GM19023 (cell line): ENCODE measurements at regions not wholly inside any gene's neighbourhood (a gene's known extent, or its start where the extent isn't known, plus 50 kb on each side); places are given as distances from the start of the nearest gene placed in this dataset.

Experiments
- ATAC-seq: cut with Tn5 transposase; IDR thresholded peaks from one replicate; pipeline ENCODE4 v1.9.1; 2021; ENCODE audit warnings: mild to moderate bottlenecking, moderate library complexity; ENCODE audit not compliant: unreplicated experiment

DNA sequence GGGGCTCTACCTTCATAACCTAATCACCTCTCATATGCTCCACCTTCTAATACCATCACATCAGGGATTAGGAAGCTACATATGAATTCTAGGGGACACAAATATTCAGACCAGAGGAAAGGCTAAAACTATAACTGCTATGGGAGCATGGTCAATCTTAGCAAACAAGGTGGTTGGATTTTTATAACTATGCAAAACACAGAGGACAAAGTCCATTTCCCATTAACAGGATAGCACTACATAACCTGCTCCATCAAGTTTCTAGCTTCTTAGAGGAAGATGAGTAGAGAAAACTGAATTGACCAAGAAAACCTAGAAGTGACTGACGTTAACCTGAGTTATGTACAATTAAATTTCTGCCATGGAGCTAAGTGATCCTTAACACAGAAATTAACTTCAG lies 398.6 kb downstream of the TBL1XR1 start:
- ATAC-seq, result no peak

DNA sequence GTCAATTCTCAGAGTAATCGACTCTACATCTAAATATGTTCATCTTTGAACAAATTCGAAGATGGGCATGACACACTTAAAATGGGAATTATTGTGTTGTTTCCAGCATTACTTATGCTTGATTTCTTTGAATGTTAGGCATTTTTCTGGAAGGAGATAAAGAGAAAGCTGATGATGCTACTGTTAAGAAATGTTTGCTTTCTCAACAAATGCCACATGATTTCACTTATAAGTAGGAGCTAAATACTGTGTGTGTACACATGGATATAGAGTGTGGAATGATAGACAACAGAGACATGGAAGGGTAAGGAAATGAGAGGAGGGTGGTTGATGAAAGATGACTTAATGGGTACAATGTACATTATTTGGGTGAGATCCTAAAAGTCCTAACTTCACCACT lies 400.9 kb downstream of the TBL1XR1 start:
- no peak for ATAC-seq

DNA sequence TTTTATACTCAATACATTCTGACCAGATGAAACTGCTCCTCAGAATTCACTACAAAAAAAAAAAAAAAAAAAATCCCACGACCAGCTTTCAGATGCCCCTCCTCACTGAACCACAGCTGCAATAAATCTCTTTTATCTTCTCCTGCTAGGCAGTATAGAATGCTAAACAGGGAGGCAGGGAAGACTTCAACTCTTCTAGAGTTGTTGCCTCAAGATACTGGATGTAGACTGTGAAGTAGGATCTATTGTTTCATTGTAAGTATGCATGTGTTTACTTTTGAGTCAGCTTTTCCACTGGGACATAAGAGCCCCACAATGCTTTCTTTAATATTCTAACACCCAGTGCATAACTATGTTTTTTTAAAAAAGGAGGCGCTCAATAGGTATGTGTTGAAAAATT lies 401.4 kb downstream of the TBL1XR1 start:
- ATAC-seq, result no peak

DNA sequence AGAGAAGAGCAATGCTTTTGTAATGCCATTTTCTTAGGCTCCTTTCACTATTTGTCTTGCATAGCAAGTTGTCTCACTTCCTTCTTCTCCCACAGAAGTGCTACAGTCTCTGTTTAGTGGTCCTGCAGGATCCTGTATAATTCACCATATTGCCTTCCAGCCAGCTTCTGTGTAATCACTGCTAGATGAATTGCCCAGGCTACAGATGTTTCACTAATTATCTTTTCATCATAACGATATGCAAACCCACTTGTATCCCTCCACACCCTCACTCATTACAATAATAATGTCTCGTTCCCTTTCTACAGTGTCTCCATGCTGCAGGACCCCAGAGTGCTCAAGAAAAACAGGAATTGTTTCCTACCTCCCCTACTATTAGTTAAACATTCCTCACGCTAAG lies 402.9 kb downstream of the TBL1XR1 start:
- no peak for ATAC-seq

DNA sequence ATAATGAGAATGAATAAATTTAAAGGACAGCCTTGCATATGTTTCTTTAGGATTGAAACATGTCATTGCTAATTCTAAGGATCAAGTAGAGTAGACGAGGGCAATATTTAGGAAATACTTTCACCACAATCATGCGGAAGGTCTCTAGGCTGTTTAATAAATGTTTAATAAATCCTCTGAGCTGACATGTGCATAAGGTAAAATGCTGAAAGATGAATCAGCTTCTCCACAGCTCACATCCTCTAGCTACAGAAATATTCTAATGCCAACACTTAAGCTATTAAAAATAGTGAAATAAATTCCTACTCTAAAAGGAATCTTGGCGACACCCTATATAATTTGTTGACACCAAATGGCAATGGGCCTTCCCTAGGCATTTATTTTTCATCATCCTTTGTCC lies 407.3 kb downstream of the TBL1XR1 start:
- ATAC-seq, result no peak

DNA sequence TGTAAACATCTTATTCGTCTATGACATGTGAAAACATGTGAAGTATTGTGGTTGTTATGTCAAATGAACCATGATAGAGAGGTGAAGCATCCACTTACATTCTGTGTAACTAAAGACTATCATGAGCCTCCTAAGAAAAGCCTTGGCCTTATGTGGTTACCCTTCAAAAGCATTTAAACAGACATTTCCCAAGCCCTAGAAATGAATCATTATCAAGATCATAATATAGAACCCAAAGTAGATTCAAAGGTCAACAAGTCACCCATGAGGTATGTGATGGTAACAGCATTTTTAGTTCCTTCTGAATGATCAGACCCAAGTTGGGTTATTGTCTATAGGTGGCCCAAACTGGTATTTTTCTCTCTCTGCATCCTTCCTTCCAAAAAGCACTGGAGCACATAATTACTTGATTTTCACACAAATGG lies 408.0 kb downstream of the TBL1XR1 start:
- ATAC-seq, result no peak

DNA sequence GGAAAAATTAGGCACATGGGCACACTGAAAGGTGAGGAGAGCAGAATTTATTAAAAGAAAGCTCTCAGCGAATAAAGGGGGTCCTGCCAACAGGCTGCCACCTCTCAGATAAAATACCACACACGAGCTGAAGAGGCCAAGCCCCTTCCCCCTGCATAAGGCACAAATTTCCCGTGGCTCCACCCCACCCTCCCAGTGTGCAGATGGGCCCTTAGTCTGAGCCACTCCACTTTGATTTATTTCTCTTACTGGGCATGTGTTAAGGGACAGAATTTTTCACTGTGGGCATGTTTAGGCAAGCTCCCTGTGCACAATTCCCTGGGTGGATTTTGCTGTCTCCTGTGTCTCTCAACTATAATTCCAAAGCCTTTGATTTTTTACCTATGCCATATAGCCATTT lies 409.8 kb downstream of the TBL1XR1 start:
- no peak for ATAC-seq

DNA sequence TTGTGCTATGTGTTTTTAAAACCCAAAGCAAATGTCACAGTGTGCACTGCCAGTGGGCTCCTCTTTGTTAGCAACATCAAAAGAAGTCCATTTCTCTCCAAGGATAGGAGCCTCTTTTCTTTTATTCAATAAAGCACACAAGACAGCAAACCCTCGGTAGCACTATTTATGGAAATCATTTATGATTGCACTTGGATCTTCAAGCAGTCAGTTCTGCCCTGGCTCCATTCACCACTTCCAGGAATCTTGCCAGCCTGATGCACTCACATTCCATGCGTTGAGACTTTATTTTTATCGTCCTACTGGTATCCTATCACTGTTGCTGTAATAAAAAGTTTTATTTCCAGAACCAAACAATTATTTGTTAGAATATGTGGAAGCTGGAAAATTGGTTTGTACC lies 412.1 kb downstream of the TBL1XR1 start:
- no peak for ATAC-seq

DNA sequence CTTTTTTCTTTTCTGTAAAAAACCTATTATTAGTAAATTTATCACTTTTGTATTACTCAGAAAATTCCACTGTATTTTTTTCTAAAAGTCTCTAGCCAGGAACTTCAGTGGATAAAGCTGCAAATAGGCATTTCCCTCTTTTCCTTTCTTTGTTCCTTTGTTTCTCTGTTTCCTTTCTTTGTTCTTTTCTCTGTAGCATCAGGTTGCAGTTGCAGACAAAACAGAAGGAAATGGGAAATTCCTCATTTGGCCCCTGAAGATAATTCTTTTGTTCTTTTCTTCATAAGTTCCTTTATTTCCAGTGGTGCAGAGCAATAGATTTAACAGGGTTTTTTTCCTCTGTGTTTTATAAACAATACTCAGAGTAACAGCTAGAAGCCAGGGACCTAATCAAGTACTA lies 416.5 kb downstream of the TBL1XR1 start:
- no peak for ATAC-seq

DNA sequence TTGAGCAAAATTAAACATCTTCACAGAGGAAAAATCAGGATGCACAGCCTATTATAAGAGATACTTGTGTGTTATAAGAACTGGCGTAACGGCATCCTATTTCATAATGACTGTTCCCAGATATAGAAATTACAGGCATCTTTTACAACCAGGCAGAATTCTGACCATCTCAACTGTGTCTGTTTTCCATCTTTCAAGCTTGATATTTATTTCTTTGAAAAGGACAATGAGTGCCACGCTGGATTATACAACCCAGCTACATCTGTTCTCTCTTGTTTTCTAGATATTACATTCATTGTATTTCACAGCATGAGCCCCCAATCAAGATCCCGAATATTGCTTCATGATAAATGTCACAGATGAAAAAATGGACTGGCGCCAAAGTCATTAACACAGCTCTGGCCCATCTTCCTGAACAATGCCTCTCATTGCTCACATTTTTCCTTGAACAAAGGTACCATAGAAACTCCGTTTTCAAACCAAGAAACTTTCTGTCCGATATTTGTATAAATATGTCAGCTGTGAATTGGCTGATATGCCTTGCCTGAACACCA lies 420.6 kb downstream of the TBL1XR1 start:
- ATAC-seq, result no peak

DNA sequence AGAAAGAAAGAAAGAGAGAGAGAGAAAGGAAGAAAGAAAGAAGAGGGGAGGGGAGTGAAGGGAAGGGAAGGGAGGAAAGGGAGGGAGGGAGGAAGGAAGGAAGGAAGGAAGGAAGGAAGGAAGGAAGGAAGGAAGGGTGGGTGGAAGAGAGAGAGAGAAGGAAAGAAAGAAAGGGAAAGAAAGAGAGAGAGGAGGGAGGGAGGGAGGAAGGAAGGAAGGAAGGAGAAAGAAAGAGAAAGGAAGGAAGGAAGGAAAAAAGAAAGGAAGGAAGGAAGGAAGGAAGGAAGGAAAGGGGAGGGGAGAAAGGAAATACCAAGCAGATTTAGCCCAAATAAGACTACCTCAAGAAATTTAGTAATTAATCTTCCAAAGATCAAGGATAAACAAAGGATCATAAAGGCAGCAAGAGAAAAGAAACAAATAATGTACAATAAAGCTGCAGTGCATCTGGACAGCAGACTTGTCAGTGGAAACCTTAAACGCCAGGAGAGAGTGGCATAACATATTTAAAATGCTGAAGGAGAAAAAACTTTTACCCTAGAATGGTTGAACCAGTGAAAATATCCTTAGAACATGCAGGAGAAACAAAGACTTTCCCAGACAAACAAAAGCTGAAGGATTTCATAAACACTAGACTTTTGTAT lies 427.6 kb downstream of the TBL1XR1 start:
- no peak for ATAC-seq

DNA sequence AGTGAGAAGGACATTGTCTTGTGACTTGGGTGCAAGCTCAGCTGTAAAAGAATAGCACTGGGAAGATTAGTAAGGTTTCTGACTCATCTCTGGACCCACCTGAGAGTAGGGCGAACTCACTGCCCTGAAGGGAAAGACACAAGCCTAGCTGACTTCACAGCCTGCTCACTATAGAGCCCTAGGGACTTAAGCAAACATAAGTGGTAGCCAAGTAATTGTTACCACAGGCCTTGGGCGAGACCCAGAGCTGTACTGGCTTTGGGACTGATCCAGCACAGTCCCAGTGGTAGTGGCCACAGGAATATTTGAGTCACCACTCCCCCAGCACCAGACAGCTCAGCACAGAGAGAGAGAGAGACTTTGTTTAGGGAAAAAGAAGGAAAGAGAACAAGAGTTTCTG lies 429.9 kb downstream of the TBL1XR1 start:
- no peak for ATAC-seq

DNA sequence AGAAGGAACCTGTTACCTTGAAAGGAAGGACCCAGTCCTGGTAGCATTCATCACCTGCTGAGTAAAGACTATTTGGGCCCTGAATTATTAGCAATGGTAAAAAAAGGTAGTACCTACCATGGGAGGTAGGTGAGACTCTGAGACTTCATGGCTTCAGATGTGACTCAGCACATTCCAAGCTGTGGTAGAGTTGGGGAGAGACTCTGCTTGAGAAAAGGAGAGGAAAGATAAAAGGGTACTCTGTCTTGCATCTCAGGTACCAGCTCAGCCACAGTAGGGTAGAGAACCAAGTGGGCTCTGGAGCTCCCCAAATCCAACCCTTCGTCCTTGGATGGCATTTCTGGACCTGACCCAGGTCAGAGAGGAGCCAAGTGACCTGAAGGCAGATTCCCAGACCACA lies 430.4 kb downstream of the TBL1XR1 start:
- no peak for ATAC-seq

DNA sequence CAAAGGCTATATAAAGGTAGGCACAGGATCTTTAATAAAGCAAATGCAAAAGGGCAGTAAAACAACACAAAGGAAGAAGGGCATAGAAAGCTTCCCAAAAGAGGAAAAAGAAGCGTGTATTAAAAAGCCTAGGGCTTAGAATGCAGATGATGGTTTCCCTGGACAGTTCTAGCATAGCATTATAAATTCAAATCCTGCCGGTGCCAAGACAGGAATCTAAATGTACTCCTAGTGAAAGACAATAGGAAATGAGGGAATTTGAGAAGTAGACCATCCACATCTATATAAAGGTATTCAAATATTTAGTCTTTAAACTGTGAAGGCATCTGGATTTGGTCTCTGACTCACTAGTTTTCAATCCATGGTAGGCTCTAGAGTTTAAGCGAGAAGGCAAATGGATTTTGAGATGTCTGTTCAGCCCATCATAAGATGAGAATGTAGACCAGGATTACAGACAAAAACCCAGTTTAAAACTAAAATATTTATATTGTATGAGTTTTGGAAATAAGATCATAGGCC lies 431.8 kb downstream of the TBL1XR1 start:
- no peak for ATAC-seq

DNA sequence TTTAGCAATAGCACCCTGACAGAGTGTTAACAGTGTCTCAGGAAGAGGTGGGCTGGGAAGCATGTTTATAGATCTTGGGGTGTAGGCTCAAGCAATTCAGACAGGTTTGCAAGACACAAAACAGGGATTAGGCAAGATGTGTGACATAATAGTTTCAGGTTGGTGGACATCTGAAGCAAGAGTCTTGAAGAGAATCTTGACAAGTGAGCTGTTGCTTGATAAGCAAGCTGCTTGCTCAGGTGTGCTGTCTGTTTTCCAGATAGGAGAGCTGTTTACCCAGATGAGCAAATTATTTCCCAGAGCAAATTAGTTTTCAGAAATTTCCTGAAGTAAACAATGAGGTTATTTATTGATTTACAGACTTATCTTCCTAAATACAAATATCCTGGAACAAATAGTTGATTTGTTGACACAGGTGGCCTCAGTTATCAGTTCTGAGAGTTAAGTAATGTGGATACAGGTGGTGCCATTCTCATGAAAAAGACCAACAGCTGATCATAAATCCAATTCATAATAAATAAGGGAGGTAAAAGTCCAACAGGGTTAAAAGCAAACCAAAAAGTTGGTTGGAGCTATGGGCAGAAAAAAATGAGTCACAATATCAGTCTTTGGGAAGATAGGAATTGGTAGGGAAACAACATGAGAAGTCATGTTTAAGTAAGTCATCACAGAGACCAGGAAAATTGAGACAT lies 437.3 kb downstream of the TBL1XR1 start:
- ATAC-seq, result no peak

DNA sequence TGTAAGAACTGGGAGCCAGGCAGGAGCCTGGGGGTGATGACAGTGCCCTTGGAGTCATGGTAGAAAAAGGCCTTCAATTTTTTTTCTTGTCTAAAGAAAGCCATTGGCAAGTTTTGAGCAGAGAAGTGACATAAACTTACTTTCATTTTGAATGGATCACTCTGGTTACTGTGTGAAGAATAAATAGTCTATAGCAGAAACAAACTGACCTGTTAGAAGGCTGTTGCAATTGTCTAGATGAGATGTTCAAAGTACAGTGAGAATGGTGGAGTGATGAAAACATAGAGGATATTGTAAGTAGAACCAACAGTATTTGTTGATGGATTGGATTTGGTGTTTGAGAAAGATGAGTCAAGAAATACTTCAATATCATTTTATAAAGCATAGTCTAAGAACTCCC lies 439.9 kb downstream of the TBL1XR1 start:
- no peak for ATAC-seq

DNA sequence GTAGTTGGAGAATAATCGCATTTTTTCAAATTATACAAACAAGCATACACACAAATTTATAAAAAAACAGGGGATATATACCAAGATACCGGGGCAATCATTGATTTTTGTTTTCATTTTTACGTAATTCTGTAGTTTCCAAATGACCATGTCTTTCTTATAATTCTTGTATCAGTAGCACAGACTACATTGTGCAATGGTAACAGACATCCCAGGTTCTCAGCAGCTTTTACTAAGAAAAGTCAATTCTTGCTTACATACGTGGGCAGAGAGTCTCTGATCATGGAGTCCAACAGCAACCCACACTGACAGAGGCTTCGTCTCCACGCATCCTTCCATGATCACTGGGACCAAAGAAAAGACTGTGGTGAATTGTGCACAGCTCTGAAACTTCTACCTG lies 441.3 kb downstream of the TBL1XR1 start:
- no peak for ATAC-seq

DNA sequence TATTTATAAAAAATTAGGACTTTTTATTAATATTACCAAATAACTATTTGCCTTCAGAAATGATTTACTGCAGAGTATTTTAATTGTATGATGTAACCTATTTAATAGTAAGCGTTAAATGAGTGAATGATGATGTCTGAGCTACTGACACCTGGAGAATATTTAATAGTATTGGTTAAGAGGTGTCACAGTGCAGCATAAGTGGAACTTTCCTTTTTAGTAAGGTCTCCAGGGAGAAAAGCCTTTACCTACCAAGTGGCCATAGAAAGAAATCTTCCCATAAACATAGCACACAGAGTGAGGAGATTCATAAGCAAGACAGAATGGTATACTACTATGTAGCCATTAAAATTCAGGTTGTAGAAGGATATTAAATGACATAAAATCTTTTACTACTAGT lies 441.7 kb downstream of the TBL1XR1 start:
- ATAC-seq, result no peak

DNA sequence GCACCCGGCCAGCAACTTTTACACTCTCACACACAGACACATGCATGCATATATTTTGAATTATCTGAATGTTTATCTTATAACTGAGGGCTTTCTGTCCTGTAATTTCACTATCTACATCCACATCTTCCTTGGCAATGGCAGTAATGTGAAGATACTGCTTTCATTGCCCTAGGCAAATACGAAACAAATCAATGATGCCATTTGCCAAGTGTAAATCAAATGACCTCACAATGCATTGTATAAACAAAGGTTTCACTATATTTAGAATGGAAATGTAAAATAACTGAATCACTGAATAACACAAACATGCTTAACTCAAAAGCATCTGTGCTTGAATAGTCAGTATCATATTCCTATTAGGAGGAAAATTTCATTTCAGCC lies 455.6 kb downstream of the TBL1XR1 start:
- ATAC-seq, result no peak

DNA sequence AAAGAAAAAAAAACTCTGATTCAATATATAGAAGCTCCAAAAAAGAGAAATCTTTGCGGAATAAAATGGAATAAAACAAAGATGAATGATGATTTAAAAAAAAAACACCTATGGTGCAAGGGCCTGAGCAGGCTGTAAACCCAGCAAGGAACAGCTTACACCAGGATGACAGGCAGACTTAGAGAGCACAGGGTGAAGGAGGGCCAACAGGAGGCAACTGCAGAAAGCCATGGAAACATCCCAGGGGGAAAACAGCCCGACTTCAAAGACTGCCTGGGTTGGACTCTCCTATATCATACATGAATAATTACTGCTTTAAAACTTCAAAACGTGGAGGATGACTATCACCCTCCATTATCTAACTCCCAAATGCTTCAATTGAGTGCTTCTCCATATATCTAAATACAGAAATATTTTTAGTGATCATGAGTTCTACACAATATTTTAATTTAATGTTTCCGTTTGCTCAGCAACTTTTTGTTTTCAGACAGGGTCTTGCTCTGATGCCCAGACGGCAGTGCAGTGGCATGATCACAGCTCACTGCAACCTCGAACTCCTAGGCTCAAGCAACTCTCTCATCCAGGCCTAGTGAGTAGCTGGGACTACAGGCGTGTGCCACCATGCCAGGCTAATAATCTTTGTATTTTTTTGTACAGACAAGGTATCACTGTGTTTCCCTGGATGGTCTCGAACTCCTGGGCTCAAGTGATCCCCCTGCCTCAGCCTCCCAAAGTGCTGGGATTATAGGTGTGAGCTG lies 456.2 kb downstream of the TBL1XR1 start:
- ATAC-seq, result no peak

DNA sequence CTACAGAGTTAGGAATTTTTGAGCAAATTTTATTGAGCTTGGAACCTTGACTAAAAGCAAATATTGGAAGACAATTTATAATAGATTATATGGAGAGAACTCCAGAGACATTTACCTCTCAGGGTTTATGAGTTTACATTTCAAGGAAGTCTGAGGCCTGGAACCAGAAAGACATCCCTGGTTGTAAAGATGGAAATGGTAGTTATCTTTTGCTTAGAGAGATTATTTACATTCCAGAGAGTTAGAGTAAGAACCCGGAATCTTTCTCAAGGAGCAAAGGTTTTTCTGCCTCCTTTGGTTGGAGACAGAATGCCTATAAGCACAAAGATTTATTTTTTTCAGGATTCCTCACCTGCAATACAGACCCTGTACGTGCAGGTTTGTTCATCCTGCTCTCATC lies 458.1 kb downstream of the TBL1XR1 start:
- no peak for ATAC-seq
